Endodermal cell (in vitro differentiated cells): ENCODE measurements at regions not wholly inside any gene's neighbourhood (a gene's known extent, or its start where the extent isn't known, plus 50 kb on each side); places are given as distances from the start of the nearest gene placed in this dataset.
"Not testable (repeated sequence)": the region's sequence is repeated elsewhere in the genome, so short reads cannot be mapped to it uniquely, and the experiment has no call there.

Source experiments
- DNase-seq: peaks from one replicate; pipeline ENCODE4 v3.0.0-alpha.2; 2017
- H3K27ac ChIP-seq: 2 replicates; pipeline ENCODE4 v1.5.1; 2013; ENCODE audit warnings: mild to moderate bottlenecking, low read depth, low read length, moderate library complexity
- H3K27me3 ChIP-seq: 2 replicates; pipeline ENCODE4 v1.6.1; 2013; ENCODE audit warnings: mild to moderate bottlenecking, low read length, moderate library complexity; ENCODE audit not compliant: insufficient read depth, control insufficient read depth, poor library complexity, severe bottlenecking
- H3K36me3 ChIP-seq: 2 replicates; pipeline ENCODE4 v1.7.0; 2013; ENCODE audit warnings: mild to moderate bottlenecking, low read length, moderate library complexity; ENCODE audit not compliant: control insufficient read depth, insufficient read depth
- H3K4me1 ChIP-seq: one replicate; pipeline ENCODE4 v1.7.0; 2013; ENCODE audit warnings: low read length; ENCODE audit not compliant: control insufficient read depth, insufficient read depth
- H3K4me3 ChIP-seq: 2 replicates; pipeline ENCODE4 v1.5.1; 2013; ENCODE audit warnings: mild to moderate bottlenecking, low read length, moderate library complexity
- H3K9ac ChIP-seq: 2 replicates; pipeline ENCODE4 v1.6.1; 2013; ENCODE audit warnings: mild to moderate bottlenecking, low read length, moderate library complexity; ENCODE audit not compliant: poor library complexity, severe bottlenecking; ENCODE audit errors: extremely low read depth
- H3K9me3 ChIP-seq: 2 replicates; pipeline ENCODE4 v1.6.1; 2013; ENCODE audit warnings: mild to moderate bottlenecking, low read length, moderate library complexity; ENCODE audit not compliant: control insufficient read depth
- H3K27ac Mint-ChIP-seq: 2 replicates; pipeline ENCODE4 v1.8.0; 2020; ENCODE audit warnings: mixed read lengths
- H3K27me3 Mint-ChIP-seq: 2 replicates; pipeline ENCODE4 v1.8.0; 2021; ENCODE audit warnings: mild to moderate bottlenecking, mixed read lengths; ENCODE audit not compliant: insufficient read depth
- H3K36me3 Mint-ChIP-seq: 2 replicates; pipeline ENCODE4 v1.8.0; 2020; ENCODE audit warnings: low read depth, mixed read lengths
- H3K4me1 Mint-ChIP-seq: 2 replicates; pipeline ENCODE4 v1.8.0; 2020; ENCODE audit warnings: mixed read lengths
- H3K4me3 Mint-ChIP-seq: 2 replicates; pipeline ENCODE4 v1.8.0; 2020; ENCODE audit warnings: mild to moderate bottlenecking, moderate library complexity, mixed read lengths
- H3K9me3 Mint-ChIP-seq: 2 replicates; pipeline ENCODE4 v1.8.0; 2020; ENCODE audit warnings: mild to moderate bottlenecking, mixed read lengths
- CTCF ChIP-seq: fragments of 200-600 bp; sonication (generic); conservative IDR thresholded peaks from 2 replicates; pipeline ENCODE4 v1.5.0; 2021; ENCODE audit warnings: antibody characterized with exemption, mild to moderate bottlenecking
- WGBS, 2 experiments: methylation state at CpG; one replicate each; pipeline versions ENCODE4 v1.1.5 to v1.1.7; 2013; ENCODE audit warnings: missing lambda C conversion rate in 2 of 2, mixed read lengths in 1 of 2; ENCODE audit not compliant: insufficient coverage in 1 of 2, insufficient read length in 1 of 2; 5-methylcytosine and 5-hydroxymethylcytosine counted together

GRCh38 chr4:150012851-150013360, 65.3 kb upstream of the DCLK2 start:
- no peak overlapping the region for H3K4me3 Mint-ChIP-seq
- Histone ChIP-seq H3K27me3 (no peaks in the 10 kb centered on the region), H3K4me3 (no peak overlapping the region), H3K9ac (no peak overlapping the region), H3K27ac (no peak overlapping the region), H3K9me3 (no peaks in the 10 kb centered on the region), H3K36me3 (no peaks in the 10 kb centered on the region), H3K4me1 (no peaks in the 10 kb centered on the region)
- no peak for TF ChIP-seq CTCF
- H3K9me3 Mint-ChIP-seq = peaks cover 17% of the 10 kb centered on the region
- 90 to 97% methylated on average over 3 of the region's 3 CpGs for WGBS, 2 experiments
- peaks cover 3% of the 10 kb centered on the region for H3K4me1 Mint-ChIP-seq
- peaks cover 3% of the 10 kb centered on the region for H3K27me3 Mint-ChIP-seq
- H3K27ac Mint-ChIP-seq = no peak overlapping the region
- peaks cover 3% of the 10 kb centered on the region for H3K36me3 Mint-ChIP-seq
- no peak for DNase-seq

- not testable (repeated sequence) for H3K27me3 Mint-ChIP-seq, DNase-seq, H3K4me3 ChIP-seq, H3K4me3 Mint-ChIP-seq, H3K27ac Mint-ChIP-seq, H3K4me1 Mint-ChIP-seq, H3K36me3 Mint-ChIP-seq, H3K36me3 ChIP-seq, H3K9me3 ChIP-seq, H3K4me1 ChIP-seq, H3K27ac ChIP-seq, H3K9ac ChIP-seq, H3K27me3 ChIP-seq
- peaks cover 17% of the 10 kb centered on the region for H3K9me3 Mint-ChIP-seq
These were observed 62.3 kb upstream of the DCLK2 start for GRCh38 chr4:150015910-150016309.

GRCh38 chr4:150016621-150017020, 61.6 kb upstream of the DCLK2 start:
- H3K4me3 Mint-ChIP-seq, H3K9me3 ChIP-seq, H3K4me1 ChIP-seq, H3K27me3 ChIP-seq, H3K27ac Mint-ChIP-seq, H3K36me3 ChIP-seq, H3K4me3 ChIP-seq, H3K9ac ChIP-seq, H3K4me1 Mint-ChIP-seq, H3K36me3 Mint-ChIP-seq, H3K27me3 Mint-ChIP-seq, H3K27ac ChIP-seq, DNase-seq: not testable (repeated sequence)
- H3K9me3 Mint-ChIP-seq = peaks cover 17% of the 10 kb centered on the region
- 94 to 100% methylated on average over 1 of the region's 1 CpG for WGBS, 2 experiments

- H3K36me3 ChIP-seq = no peaks in the 10 kb centered on the region
- WGBS, 2 experiments = 96% methylated on average over 1 of the region's 1 CpG; no CpG with 5 or more reads in 1 of the 2 experiments
- no peak for DNase-seq
- H3K9ac ChIP-seq = no peak overlapping the region
- no peak overlapping the region for H3K4me3 Mint-ChIP-seq
- H3K4me1 ChIP-seq = no peaks in the 10 kb centered on the region
- H3K27me3 Mint-ChIP-seq = peaks cover 3% of the 10 kb centered on the region
- H3K27ac Mint-ChIP-seq = no peak overlapping the region
- no peaks in the 10 kb centered on the region for H3K27me3 ChIP-seq
- TF ChIP-seq CTCF = no peak
- H3K4me3 ChIP-seq = no peak overlapping the region
- no peak overlapping the region for H3K27ac ChIP-seq
- peaks cover 17% of the 10 kb centered on the region for H3K9me3 Mint-ChIP-seq
- peaks cover 3% of the 10 kb centered on the region for H3K4me1 Mint-ChIP-seq
- peaks cover 3% of the 10 kb centered on the region for H3K36me3 Mint-ChIP-seq
- no peaks in the 10 kb centered on the region for H3K9me3 ChIP-seq
These were observed 60.0 kb upstream of the DCLK2 start for GRCh38 chr4:150018257-150018656.
